ENCODE measurements at regions not wholly inside any gene's neighbourhood (a gene's known extent, or its start where the extent isn't known, plus 50 kb on each side); places are given as distances from the start of the nearest gene placed in this dataset.
"Not testable (repeated sequence)": the region's sequence is repeated elsewhere in the genome, so short reads cannot be mapped to it uniquely, and the experiment has no call there.

DNA sequence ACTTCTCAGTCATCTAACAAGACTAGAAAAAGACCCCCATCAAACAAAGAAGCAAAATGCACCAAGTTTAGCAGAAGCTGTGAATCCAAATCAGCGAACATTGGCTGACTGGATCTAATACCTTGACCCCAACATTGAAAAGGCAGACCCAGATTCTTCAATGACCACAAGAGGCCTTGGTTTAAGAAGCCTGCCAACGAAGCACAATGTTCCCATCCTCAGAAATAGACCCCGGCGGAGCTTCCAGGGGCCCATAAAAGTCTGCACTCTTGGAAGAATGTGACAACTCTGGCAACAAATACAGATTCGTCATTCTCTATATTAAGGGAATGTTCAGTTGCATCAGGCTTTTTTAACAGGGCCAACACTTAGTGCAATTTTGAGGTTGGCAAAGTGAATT is 112.8 kb upstream of the BCL6 start:
- Histone ChIP-seq H3K27ac (no peak overlapping the region), H3K9me3 (ENCODE audit: severe bottlenecking) (peaks cover 3% of the 10 kb centered on the region), H3K36me3 (no peaks in the 10 kb centered on the region), H3K4me3 (ENCODE audit: low read depth, low read length) (no peak overlapping the region), H3K27me3 (ENCODE audit: insufficient read depth, low read depth, severe bottlenecking) (no peaks in the 10 kb centered on the region)
- TF ChIP-seq, protein P1, sequence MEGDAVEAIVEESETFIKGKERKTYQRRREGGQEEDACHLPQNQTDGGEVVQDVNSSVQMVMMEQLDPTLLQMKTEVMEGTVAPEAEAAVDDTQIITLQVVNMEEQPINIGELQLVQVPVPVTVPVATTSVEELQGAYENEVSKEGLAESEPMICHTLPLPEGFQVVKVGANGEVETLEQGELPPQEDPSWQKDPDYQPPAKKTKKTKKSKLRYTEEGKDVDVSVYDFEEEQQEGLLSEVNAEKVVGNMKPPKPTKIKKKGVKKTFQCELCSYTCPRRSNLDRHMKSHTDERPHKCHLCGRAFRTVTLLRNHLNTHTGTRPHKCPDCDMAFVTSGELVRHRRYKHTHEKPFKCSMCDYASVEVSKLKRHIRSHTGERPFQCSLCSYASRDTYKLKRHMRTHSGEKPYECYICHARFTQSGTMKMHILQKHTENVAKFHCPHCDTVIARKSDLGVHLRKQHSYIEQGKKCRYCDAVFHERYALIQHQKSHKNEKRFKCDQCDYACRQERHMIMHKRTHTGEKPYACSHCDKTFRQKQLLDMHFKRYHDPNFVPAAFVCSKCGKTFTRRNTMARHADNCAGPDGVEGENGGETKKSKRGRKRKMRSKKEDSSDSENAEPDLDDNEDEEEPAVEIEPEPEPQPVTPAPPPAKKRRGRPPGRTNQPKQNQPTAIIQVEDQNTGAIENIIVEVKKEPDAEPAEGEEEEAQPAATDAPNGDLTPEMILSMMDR (IDR thresholded peaks at IDR 0.05; ENCODE audit: low read depth, low read length): no peak
- no peak for DNase-seq

GRCh38 chr3:187858711-187859110 is 113.4 kb upstream of the BCL6 start:
- peaks cover 3% of the 10 kb centered on the region for H3K9me3 ChIP-seq (ENCODE audit: severe bottlenecking)

GRCh38 chr3:187862701-187863277 is 117.5 kb upstream of the BCL6 start:
- not testable (repeated sequence) for H3K27me3 ChIP-seq (ENCODE audit: insufficient read depth, low read depth, severe bottlenecking); H3K36me3 ChIP-seq; H3K4me3 ChIP-seq (ENCODE audit: low read depth, low read length)

More at GRCh38 chr3:187858711-187859110, 113.4 kb upstream of the BCL6 start:
- TF ChIP-seq, protein P1 (IDR thresholded peaks at IDR 0.05; ENCODE audit: low read depth, low read length): no peak
- Histone ChIP-seq H3K36me3 (no peaks in the 10 kb centered on the region), H3K4me3 (ENCODE audit: low read depth, low read length) (no peak overlapping the region), H3K27me3 (ENCODE audit: insufficient read depth, low read depth, severe bottlenecking) (no peaks in the 10 kb centered on the region), H3K27ac (no peak overlapping the region)
- no peak for DNase-seq

GRCh38 chr3:187870360-187871203 is 125.3 kb upstream of the BCL6 start:
- no peak for DNase-seq
- TF ChIP-seq, protein P1 (IDR thresholded peaks at IDR 0.05; ENCODE audit: low read depth, low read length): no peak
- Histone ChIP-seq H3K36me3 (no peaks in the 10 kb centered on the region), H3K9me3 (ENCODE audit: severe bottlenecking) (no peaks in the 10 kb centered on the region), H3K27ac (no peak overlapping the region), H3K4me3 (ENCODE audit: low read depth, low read length) (no peak overlapping the region), H3K27me3 (ENCODE audit: insufficient read depth, low read depth, severe bottlenecking) (no peaks in the 10 kb centered on the region)

More at GRCh38 chr3:187862701-187863277, 117.5 kb upstream of the BCL6 start:
- not testable (repeated sequence) for DNase-seq; H3K27ac ChIP-seq; H3K9me3 ChIP-seq (ENCODE audit: severe bottlenecking)

GRCh38 chr3:187871204-187871591 is 125.9 kb upstream of the BCL6 start:
- TF ChIP-seq, protein P1 (IDR thresholded peaks at IDR 0.05; ENCODE audit: low read depth, low read length): no peak
- no peak for DNase-seq
- Histone ChIP-seq H3K27ac (no peak overlapping the region), H3K9me3 (ENCODE audit: severe bottlenecking) (no peaks in the 10 kb centered on the region), H3K36me3 (no peaks in the 10 kb centered on the region), H3K27me3 (ENCODE audit: insufficient read depth, low read depth, severe bottlenecking) (no peaks in the 10 kb centered on the region), H3K4me3 (ENCODE audit: low read depth, low read length) (no peak overlapping the region)

GRCh38 chr3:187871848-187872247 is 126.6 kb upstream of the BCL6 start:
- DNase-seq: no peak
- no peak overlapping the region for H3K27ac ChIP-seq
- TF ChIP-seq, protein P1 (IDR thresholded peaks at IDR 0.05; ENCODE audit: low read depth, low read length): no peak

More at GRCh38 chr3:187871848-187872247, 126.6 kb upstream of the BCL6 start:
- Histone ChIP-seq H3K4me3 (ENCODE audit: low read depth, low read length) (no peak overlapping the region), H3K9me3 (ENCODE audit: severe bottlenecking) (no peaks in the 10 kb centered on the region), H3K27me3 (ENCODE audit: insufficient read depth, low read depth, severe bottlenecking) (no peaks in the 10 kb centered on the region), H3K36me3 (no peaks in the 10 kb centered on the region)

Data from WERI-Rb-1 (cell line).